ENCODE measurements at regions not wholly inside any gene's neighbourhood (a gene's known extent, or its start where the extent isn't known, plus 50 kb on each side); places are given as distances from the start of the nearest gene placed in this dataset.

DNA sequence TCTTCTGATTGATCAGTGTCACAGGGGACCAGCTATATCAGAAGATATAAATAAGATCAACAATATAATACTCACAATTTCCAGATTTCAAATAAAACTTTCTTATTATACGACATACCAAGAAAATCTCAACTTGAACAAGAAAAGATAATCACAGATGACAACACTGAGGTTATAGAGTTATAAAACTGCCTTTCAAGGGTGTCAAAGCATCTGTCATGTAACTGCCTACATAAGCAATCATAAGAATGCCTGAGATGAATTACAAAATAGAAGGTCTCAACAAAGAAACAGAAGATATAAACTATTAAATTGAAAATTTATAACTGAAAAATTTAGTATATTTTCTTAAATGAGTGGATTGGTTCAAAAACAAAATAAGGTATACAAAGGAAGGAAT lies 659.2 kb downstream of the SLC16A7 start:
- no peaks in the 10 kb centered on the region for H3K9me1 ChIP-seq (ENCODE audit: control insufficient read depth, extremely low read depth, insufficient read depth, low read length)
- H3K4me2 ChIP-seq (ENCODE audit: control insufficient read depth, extremely low read depth, insufficient read depth, low read depth, low read length) = no peak overlapping the region
- no peaks in the 10 kb centered on the region for H4K20me1 ChIP-seq (ENCODE audit: control insufficient read depth, extremely low read depth, insufficient read depth, low read length)
- no peaks in the 10 kb centered on the region for H3K36me3 ChIP-seq (ENCODE audit: control insufficient read depth in 2 of 2, extremely low read depth in 1 of 2, insufficient read depth in 2 of 2, low read length in 2 of 2)
- peaks cover 3% of the 10 kb centered on the region for H3K4me1 ChIP-seq (ENCODE audit: control insufficient read depth, extremely low read depth, insufficient read depth, low read length)
- H3K27ac ChIP-seq (ENCODE audit: control insufficient read depth, insufficient read depth, low read length) = no peak overlapping the region
- no peaks in the 10 kb centered on the region for H3K9me3 ChIP-seq (ENCODE audit: control insufficient read depth, low read depth, low read length)
- H3K27me3 ChIP-seq (ENCODE audit: control insufficient read depth, extremely low read depth, insufficient read depth, low read length) = no peaks in the 10 kb centered on the region
- no peak for DNase-seq (ENCODE audit: low read depth, low spot score)
- no peak for FAIRE-seq
- dilution Hi-C loops (cut with MboI; ENCODE audit: extremely low pct_ligation_motif_present, low sequenced_read_pairs) = loop anchor here (25.0 kb wide), 1 partner anchor 232 kb away; no protein-coding TSS in a partner anchor
- no peak overlapping the region for H2AFZ ChIP-seq (ENCODE audit: control insufficient read depth, low read length)
- no peaks in the 10 kb centered on the region for H3K79me2 ChIP-seq (ENCODE audit: control insufficient read depth, insufficient read depth, low read length)
- no peak for TF ChIP-seq CTCF (optimal IDR thresholded peaks at IDR 0.05 in 1 of 3, IDR thresholded peaks at IDR 0.05 in 1 of 3, conservative IDR thresholded peaks at IDR 0.05 in 1 of 3; ENCODE audit: extremely low read depth in 1 of 3, insufficient read depth in 2 of 3, low read length in 3 of 3)
- no peak for TF ChIP-seq EZH2 (IDR thresholded peaks at IDR 0.05; ENCODE audit: low read length)
- H3K4me3 ChIP-seq (ENCODE audit: control insufficient read depth in 2 of 3, extremely low read depth in 1 of 3, insufficient read depth in 2 of 3, low read depth in 1 of 3, low read length in 3 of 3) = no peak overlapping the region
- H3K9ac ChIP-seq (ENCODE audit: control insufficient read depth, extremely low read depth, insufficient read depth, low read length) = no peak overlapping the region

GRCh38 chr12:60257063-60257462 lies 661.2 kb downstream of the SLC16A7 start:
- TF ChIP-seq CTCF (optimal IDR thresholded peaks at IDR 0.05 in 1 of 3, IDR thresholded peaks at IDR 0.05 in 1 of 3, conservative IDR thresholded peaks at IDR 0.05 in 1 of 3; ENCODE audit: extremely low read depth in 1 of 3, insufficient read depth in 2 of 3, low read length in 3 of 3) = peak in 2 of 3 experiments; percentile 23 to 54
- no peak for TF ChIP-seq EZH2 (IDR thresholded peaks at IDR 0.05; ENCODE audit: low read length)
- dilution Hi-C loops (cut with MboI; ENCODE audit: extremely low pct_ligation_motif_present, low sequenced_read_pairs) = loop anchor here (25.0 kb wide), 1 partner anchor 230 kb away; no protein-coding TSS in a partner anchor
- Histone ChIP-seq H3K9ac (ENCODE audit: control insufficient read depth, extremely low read depth, insufficient read depth, low read length) (no peak overlapping the region), H3K9me1 (ENCODE audit: control insufficient read depth, extremely low read depth, insufficient read depth, low read length) (no peaks in the 10 kb centered on the region), H3K4me2 (ENCODE audit: control insufficient read depth, extremely low read depth, insufficient read depth, low read depth, low read length) (no peak overlapping the region), H3K36me3 (ENCODE audit: control insufficient read depth in 2 of 2, extremely low read depth in 1 of 2, insufficient read depth in 2 of 2, low read length in 2 of 2) (no peaks in the 10 kb centered on the region), H3K27ac (ENCODE audit: control insufficient read depth, insufficient read depth, low read length) (no peak overlapping the region), H2AFZ (ENCODE audit: control insufficient read depth, low read length) (peak overlapping the region; percentile 50), H3K9me3 (ENCODE audit: control insufficient read depth, low read depth, low read length) (no peaks in the 10 kb centered on the region), H3K79me2 (ENCODE audit: control insufficient read depth, insufficient read depth, low read length) (no peaks in the 10 kb centered on the region), H4K20me1 (ENCODE audit: control insufficient read depth, extremely low read depth, insufficient read depth, low read length) (no peaks in the 10 kb centered on the region), H3K4me3 (ENCODE audit: control insufficient read depth in 2 of 3, extremely low read depth in 1 of 3, insufficient read depth in 2 of 3, low read depth in 1 of 3, low read length in 3 of 3) (no peak overlapping the region), H3K27me3 (ENCODE audit: control insufficient read depth, extremely low read depth, insufficient read depth, low read length) (no peaks in the 10 kb centered on the region), H3K4me1 (ENCODE audit: control insufficient read depth, extremely low read depth, insufficient read depth, low read length) (peaks cover 3% of the 10 kb centered on the region)
- DNase-seq (ENCODE audit: low read depth, low spot score) (no peak), FAIRE-seq (peak; percentile 44)
